SK-N-SH treated with all-trans-retinoic acid at 6 μM for 48 hours (cell line): ENCODE measurements at regions not wholly inside any gene's neighbourhood (a gene's known extent, or its start where the extent isn't known, plus 50 kb on each side); places are given as distances from the start of the nearest gene placed in this dataset.

ENCODE experiments used
- ARNTL ChIP-seq: fragments of 450-650 bp; formaldehyde crosslinking; IDR thresholded peaks from 2 replicates; pipeline ENCODE4 v1.5.0; 2020; ENCODE audit warnings: low read depth, mild to moderate bottlenecking, moderate library complexity, borderline replicate concordance
- CSDC2 ChIP-seq: fragments of 250-450 bp; sonication (Bioruptor Pico); IDR thresholded peaks from 2 replicates; pipeline ENCODE4 v1.5.0; 2020; ENCODE audit warnings: mild to moderate bottlenecking, moderate library complexity
- GLIS3 ChIP-seq: fragments of 250-450 bp; sonication (Bioruptor Pico); IDR thresholded peaks from 2 replicates; pipeline ENCODE4 v1.5.0; 2020; ENCODE audit warnings: mild to moderate bottlenecking, moderate library complexity
- ISL1 ChIP-seq: fragments of 250-450 bp; sonication (Bioruptor Pico); IDR thresholded peaks from 2 replicates; pipeline ENCODE4 v2.1.2; 2022; ENCODE audit warnings: mild to moderate bottlenecking, moderate library complexity
- RARB ChIP-seq: fragments of 250-450 bp; sonication (Bioruptor Pico); IDR thresholded peaks from 2 replicates; pipeline ENCODE4 v1.8.0; 2021; ENCODE audit warnings: mild to moderate bottlenecking, moderate library complexity
- SNAI2 ChIP-seq: fragments of 250-450 bp; sonication (Bioruptor Pico); IDR thresholded peaks from 2 replicates; pipeline ENCODE4 v1.5.0; 2020; ENCODE audit warnings: mild to moderate bottlenecking, moderate library complexity
- TSHZ2 ChIP-seq: fragments of 250-450 bp; sonication (Bioruptor Pico); IDR thresholded peaks from 2 replicates; pipeline ENCODE4 v1.5.0; 2020; ENCODE audit warnings: mild to moderate bottlenecking, moderate library complexity
- ZFP3 ChIP-seq: fragments of 250-450 bp; sonication (Bioruptor Pico); IDR thresholded peaks from 2 replicates; pipeline ENCODE4 v1.5.0; 2020; ENCODE audit warnings: mild to moderate bottlenecking, moderate library complexity
- ZNF70 ChIP-seq: fragments of 450-650 bp; formaldehyde crosslinking; IDR thresholded peaks from 2 replicates; pipeline ENCODE4 v1.5.0; 2020; ENCODE audit warnings: mild to moderate bottlenecking, moderate library complexity
- TF ChIP-seq, protein P1 (sequence below): fragments of 250-450 bp; sonication (Bioruptor Pico); IDR thresholded peaks from 2 replicates; pipeline ENCODE4 v1.8.0; 2020; ENCODE audit warnings: mild to moderate bottlenecking, moderate library complexity, borderline replicate concordance

DNA sequence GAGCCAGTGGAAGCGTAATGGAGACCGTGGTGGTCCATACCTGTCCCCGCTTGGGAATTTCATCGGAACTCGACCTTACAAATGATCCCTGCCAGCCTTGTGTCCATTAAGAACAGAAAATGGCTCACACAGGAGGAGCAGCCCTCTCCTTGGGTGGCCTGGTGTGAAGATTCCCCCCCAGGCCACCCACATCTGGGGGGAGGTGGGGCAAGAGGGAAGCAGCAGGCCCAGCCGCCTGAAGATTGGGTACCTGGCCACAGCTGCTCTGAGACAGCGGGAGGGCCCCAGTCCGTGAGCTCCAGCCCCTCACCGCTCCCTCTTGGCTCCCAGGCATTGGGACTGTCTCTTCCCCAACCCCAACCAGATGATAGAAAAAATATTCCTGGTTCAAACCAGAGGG is 277.8 kb upstream of the FOXF1 start:
- TF ChIP-seq ARNTL (CRISPR knock-in tag) (no peak), ZNF70 (no peak), RARB (CRISPR knock-in tag) (no peak), SNAI2 (CRISPR knock-in tag) (no peak), CSDC2 (CRISPR knock-in tag) (no peak), ISL1 (no peak), TSHZ2 (no peak), GLIS3 (CRISPR knock-in tag) (no peak), ZFP3 (CRISPR knock-in tag) (no peak)
- TF ChIP-seq, protein P1, sequence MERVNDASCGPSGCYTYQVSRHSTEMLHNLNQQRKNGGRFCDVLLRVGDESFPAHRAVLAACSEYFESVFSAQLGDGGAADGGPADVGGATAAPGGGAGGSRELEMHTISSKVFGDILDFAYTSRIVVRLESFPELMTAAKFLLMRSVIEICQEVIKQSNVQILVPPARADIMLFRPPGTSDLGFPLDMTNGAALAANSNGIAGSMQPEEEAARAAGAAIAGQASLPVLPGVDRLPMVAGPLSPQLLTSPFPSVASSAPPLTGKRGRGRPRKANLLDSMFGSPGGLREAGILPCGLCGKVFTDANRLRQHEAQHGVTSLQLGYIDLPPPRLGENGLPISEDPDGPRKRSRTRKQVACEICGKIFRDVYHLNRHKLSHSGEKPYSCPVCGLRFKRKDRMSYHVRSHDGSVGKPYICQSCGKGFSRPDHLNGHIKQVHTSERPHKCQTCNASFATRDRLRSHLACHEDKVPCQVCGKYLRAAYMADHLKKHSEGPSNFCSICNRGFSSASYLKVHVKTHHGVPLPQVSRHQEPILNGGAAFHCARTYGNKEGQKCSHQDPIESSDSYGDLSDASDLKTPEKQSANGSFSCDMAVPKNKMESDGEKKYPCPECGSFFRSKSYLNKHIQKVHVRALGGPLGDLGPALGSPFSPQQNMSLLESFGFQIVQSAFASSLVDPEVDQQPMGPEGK: no peak
